GM18873 (cell line): ENCODE measurements at regions not wholly inside any gene's neighbourhood (a gene's known extent, or its start where the extent isn't known, plus 50 kb on each side); places are given as distances from the start of the nearest gene placed in this dataset.

Experiments used
- ATAC-seq: cut with Tn5 transposase; IDR thresholded peaks from one replicate; pipeline ENCODE4 v1.9.1; 2021; ENCODE audit warnings: mild to moderate bottlenecking, moderate library complexity, moderate number of reproducible peaks; ENCODE audit not compliant: unreplicated experiment, low FRiP score

DNA sequence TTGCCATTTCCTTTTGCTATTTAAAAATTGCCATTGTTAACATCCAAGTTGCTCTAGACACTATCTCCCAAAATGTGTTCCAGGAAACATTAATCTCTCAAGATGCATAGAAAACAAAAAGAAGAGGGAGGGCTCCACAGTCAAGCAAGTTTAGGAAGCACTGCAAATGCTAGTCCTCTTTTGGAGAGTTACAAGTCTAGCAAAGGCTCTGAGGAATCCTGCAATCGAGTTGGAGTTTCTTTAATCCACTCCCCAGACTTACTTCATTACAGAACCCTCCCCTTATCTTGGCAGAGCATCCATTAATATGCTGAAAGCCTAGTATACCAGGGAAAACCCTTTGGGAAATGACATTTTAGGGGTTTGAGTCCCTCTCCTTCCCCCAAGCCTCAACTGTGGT lies 147.9 kb downstream of the SYF2 start:
- no peak for ATAC-seq

DNA sequence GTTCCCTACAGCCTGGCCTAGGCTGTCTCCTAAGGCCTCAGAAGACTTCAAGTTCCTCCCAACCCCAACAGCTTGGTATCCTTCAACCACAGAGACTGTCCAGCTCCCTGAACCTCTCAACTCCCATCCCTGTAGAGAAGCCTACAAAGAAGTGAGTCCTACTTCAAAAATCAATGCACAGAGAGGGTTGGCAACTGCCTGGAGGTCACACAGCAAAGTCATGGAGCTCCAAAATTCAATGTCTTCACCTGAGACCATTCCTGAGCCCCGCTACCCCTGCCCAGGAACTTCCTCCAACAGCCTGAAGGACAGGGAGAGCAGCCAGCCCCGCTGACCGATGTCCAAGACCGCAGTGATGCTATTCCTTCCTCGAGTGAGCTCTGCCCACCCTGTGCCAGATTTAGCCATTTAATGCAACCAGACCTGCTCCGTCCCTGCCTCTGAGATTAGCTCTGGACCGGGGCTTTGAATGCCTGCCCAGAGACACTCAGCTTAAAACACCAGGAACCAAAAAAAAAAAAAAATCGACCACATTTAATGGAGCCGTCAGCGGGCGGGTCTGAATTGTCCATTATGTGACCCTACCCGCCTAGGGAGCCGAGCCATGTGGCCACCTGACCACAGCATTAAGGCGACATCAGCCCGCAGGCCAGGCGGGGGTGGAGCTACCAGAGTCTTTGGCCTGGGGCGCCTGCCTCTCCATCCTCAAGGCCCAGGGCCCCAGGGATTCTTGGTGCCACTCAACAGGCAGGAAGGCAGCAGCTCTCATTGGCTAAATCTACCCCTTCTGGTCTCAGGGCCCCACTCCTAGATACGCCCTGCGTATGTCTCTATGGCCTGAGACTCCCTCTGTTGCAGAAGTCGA lies 148.6 kb downstream of the SYF2 start:
- ATAC-seq, result no peak

DNA sequence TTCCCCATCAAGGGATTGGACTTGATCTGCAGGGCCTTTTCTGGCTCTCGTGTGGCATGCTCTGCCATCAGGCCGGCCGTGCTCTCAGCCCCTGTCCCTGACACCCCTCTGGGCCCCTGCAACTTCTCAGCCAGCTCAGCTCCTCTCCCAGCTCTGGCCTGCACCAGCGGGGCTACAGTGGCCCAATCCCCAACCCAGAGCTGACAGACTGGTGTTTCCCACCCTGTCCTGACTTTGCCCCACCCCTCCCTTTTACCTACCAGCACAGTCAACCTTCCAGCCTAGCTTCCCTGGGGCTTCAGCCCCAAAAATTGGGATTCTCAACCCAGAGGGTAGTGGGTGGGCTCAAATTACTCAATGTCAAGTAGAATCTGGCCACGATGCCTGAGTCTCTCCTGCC lies 149.3 kb downstream of the SYF2 start:
- ATAC-seq, result no peak

DNA sequence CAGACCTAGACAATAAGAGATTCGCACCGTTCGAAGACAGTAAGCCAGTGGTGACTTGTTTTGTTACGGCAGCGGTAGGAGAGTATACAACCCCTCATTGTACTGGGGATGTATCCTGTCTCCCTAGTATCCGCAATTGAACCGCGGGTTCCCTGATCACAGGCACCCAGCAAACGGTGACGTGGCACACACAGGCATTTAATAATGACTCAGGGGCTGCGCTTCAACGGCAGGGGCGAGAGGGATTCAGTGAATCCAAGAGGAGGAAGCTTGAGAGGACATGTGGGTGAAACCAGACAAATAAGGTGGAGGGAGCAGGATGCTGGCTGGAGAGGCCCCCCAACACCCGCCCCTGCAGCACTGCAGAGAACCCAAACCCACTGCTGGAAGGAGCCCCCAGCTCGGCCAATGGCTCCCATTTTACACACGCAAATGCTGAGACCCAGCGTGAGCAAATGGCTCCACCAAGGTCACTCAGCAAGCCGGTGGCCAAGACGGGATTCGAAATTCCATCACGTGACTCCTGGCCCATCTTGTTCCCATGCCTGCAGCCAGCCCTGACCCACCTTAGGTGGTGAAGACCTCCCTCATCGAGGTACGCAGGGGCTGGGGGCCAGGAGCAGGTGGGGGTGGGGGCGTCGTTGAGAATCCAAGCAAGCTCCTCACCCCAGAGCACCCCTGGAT lies 149.9 kb downstream of the SYF2 start:
- no peak for ATAC-seq

DNA sequence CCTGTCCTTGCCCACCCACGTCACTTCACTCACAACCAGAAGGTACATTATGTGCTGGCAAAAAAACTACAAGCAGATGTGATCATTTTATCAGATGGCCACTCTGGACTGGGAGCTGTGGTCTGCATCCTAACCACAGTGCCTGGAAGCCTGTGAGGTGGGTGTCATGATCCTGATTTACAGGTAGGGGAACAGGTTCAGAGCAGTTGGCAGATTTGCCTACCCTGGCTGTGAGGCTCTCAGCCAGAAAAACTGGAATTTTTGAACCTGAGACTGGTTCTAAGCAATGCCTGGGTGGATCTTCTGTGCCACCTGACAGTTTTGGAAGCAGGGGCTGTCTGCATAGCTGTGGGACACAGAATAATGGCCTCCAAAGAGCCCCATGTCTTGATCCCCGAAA lies 150.8 kb downstream of the SYF2 start:
- ATAC-seq, result no peak

DNA sequence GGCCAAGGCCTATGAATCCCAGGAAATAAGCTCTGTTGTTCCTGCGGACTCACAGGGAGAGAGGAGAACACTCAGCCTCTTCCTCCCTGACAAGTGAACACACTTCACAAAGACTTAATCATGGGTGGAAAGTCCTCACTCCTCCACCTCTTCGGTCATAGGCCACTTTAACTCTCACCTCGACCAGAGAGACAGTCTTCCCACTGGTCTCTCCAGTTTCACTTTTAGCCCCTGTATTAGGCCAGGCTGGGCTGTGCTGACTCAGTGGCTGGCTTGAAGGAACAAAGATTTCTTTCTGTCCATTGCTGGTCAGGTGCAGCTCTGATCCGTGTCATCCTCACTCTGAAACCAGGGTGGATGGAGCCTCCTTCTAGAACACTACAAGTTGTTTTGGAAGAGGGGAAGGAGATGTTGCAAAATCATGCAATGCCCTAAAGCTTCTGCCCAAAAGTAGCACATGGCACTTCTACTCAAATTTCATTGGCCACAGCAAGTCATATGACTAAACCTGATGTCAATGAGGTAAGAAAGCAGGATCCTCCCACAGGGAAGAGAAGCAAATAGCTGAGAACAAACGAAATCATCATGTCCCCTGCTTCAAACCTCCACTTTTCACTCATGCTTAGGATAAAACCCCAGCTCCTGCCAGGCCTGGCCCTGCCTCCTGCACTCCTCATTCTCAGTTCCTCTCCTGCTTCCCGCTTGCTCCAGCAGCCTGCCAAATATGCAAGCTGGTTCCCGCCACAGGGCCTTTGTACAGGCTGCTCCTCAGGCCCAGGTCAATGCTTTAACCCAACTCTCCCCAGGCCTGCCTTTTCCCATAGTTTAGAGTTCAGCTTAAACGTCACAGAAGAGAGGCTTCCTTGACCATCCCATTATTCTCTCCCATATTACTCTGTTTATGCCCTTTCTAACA lies 150.5 kb upstream of the RUNX3 start:
- ATAC-seq, result no peak

DNA sequence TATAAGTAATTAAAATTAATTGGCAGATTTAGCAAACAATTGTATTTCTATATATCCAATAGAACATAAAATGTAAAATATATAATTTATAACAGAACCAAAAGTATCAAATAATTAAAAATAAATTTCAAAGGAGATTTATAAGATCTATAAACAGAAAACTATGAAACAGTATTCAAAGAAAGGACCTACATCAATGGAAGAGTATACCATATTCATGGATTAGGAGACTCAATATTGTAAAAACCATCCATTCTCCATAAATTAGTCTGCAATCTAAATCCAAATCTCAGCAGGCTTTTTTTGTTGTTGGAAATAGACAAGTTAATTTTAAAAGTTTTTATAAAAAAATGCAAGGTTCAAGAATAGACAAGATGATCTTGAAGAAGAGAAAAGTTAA lies 149.0 kb upstream of the RUNX3 start:
- ATAC-seq, result no peak

DNA sequence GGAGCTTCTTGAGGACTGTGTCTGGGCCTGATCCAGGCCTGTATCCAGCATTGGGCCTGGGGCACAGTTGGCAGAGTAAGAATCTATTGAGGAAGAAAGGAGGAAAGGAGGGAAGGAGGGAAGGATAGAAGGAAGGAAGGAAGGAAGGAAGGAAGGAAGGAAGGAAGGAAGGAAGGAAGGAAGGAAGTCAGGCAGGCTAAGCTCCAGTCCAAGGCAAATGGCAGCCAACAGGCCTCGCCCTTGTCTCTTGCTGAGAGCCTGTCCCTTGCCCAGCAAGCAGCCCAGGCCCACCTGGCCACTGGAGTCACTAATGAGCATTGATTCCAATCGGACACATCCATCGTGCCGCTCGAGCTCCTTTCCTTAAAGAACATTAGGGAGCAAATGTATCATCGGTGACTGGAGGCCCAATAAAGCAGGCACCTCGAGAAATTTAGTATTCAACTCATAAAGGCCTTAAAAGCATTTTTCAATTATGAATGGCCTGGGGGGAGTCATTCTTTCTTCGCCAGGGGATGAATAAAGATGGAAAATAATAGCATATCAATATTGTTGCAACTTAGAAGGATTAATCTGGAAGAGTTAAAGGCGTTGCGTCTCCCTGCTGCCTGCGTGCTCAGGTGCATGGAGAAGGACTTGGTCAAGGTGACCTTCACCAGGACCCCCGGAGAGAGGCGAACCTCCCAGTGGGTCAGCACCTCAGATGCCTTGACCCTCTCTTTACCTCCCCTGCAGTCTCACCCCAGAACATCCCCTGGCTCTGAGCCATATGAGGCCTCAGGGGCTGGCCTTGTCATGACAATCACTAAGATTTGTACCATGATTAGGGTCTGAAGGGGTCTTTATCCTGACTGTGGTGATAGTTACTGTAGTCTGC lies 144.5 kb upstream of the RUNX3 start:
- no peak for ATAC-seq

DNA sequence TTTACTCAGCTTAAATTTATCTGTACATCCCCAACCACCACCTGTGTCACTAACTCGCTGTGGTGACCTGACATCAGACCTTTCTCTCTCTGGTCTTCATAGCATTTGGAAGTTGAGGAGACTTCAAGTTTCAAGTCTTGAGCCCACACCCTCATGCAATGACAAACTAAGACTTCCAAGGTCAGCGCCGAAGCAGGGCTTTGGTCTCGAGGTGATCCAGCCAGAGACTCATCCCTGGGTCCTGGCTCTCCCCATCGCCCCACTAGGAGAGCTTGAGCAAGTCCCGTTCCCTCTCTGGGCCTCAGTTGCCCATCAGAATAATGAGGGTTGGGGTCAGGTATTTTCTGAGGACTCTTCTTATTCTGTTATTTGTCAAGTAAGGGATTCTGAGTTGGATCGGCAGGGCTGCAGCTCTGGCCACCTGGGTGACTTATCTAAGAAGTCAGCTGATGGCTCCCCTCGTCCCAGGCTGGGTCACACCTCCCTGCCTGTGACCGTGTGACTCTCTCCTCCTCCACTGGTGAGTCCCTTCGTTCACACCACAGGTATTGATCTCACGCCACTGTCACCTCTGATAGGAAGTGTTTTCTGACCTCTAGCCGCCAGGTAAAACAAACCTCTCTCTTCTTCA lies 143.7 kb upstream of the RUNX3 start:
- no peak for ATAC-seq

DNA sequence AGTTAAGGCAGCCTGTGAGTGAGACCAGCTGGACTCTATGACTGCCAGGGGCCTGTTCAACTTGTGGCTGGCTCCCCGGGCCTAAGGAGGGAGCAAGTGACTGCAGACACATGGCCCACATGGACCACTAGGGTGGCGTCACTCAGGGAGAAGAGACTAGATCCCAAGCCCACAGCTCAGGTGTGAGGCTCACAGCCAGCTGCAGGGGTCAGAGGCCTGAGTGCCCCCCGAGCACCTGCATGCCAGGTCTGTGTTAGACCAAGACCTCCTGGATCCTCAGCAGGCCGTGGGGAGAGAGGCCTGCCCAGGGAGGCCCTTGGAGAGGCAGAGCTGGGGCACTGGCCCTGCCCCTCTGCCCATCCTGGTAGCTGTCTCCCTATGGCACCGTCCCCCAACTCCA lies 142.4 kb upstream of the RUNX3 start:
- no peak for ATAC-seq

DNA sequence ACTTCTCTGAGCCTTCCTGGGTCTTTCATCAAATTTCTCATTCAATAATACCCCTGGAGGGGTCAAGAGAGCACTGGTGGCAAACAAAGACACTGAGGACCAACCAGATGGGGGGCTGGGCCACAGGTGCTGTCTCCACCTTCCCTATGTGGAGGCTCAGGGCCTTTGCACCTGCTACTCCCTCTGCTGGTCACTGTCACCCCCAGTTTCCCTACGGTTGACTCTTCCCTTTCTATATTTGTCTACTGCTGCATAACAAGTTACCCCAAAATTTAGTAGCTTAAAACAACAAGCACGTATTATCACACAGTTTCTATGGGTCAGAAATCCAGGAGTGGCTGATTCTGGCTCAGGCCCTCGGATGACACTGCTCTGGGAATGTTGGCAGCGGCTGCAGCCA lies 138.8 kb upstream of the RUNX3 start:
- ATAC-seq, result no peak

DNA sequence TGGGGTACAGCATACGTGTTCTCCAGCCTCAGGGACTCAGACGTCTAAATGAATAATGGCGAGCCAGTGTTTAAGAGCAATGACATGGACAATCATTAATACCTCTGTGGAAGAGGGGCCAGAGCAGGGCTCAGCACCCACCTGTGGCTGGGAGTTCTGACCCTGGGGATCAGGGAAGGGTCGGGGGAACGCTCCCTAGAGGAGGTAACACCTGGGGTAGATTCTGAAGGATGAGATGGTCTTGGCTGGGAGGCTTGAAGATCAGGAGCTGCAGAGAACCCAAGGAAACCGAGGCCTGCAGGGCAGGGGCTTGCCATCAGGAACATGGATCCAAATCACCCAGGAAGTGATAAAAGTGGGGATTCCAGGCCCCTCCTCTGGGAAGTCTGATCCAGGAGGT lies 138.2 kb upstream of the RUNX3 start:
- no peak for ATAC-seq

DNA sequence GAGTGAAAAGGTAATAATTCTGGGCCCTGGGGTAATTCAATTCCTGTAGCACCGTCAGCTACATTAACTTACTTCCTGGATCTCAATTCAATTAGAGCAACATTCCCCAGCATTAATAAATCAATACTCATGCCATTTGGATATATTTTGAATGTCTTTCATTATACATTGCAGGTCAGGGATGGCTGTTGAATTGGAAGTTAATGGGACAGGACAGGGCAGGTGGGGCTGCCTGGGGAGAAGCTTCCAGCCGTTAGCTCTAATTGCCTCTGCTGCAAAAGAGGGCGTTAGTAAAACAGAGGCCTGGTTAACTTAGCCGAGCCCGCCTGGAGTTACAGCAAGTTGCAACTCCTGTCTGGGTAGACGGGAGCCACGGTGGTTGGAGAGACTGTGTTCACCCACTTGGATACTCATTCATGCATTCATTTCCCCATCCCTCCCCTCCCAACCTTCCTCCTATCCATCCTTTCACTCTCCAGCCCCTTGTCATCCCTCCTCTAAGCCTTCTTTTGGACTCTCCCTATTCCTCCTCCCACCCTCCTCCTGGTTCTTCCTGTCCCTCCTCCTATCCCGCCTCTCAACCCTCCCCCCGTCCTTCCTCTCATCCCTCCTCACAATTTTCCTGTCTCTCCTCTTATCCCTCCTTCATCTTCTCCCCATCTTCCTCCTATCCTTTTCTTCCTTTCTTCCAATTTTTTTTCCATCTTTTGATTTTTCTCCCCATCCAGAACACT lies 137.6 kb upstream of the RUNX3 start:
- ATAC-seq, result no peak

DNA sequence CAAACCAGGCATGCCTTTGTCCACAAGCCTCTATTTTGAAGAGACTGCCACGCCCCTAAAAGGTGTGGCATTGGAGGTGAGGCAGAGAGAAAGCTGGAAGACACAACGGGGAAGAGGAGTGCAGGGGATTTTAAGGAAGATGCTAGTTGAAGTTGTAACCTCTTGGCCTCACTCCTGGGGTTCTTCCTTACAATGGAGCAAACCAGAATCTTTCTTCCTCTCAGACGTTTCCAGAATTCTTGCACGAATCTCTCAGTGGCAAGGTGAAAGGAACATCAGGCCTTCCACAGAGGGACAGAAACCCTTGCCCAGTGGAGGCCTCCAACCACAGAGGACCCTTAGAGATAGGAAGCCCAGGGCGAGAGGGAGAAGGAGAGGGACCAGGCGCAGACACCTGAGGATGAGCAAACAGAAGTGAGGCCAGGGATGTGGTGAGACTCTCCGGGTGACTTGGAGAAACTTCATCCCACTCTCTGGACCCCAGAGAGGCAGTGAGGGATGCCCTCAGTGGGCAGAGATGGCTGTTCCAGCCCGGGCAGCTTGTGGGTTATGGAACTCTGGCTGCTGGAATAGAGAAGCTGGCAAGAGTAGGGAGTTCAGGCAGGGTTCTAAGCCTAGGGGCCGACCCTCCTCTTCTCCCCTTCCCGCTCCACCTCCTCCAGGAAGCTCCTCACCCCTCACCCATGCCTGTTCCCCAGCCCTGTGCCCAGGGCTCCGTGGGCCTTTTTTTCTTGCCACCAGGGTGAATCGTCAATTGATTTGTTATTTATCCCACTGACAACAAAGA lies 136.8 kb upstream of the RUNX3 start:
- ATAC-seq, result no peak

DNA sequence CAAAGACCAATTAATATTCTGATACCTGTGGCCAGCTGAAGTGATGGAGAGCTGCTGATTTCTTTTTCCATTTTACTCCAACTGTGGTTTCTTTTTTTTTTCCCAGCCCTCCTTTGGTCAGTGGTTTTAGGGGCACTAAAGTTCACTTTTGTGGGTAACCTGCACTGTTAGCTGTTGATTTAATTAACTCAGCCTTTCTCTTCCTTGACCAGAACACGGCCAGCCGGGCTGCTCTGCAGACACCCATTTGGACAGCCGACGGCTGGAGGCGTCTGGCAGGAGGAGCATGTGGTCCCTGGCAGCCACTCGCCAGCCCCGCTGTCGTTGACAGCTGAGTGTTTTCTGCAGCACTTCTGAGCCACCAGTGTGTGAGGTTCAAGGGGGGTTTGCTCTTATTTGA lies 136.2 kb upstream of the RUNX3 start:
- no peak for ATAC-seq

DNA sequence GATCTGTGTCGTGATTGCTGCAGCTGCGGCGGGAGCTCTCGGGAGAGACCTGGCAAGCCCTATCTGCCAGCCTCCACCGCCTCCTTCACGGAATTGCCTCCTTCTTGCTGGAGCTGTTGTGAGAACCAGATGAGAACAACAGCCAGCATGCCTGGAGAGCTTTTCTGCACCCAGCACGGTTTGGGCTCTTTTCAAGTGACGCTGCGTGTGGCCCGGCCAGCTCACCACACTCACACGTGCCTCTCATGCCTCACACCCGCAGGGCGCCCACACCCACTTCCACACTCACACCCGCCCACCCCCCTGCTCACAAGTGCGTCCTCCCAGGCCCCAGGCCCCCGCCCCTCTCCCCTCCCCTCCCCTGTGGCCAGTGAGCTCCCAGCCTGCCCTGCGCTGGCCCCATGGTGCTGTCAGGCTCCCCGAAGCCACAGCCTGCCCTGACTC lies 135.7 kb upstream of the RUNX3 start:
- ATAC-seq, result no peak

DNA sequence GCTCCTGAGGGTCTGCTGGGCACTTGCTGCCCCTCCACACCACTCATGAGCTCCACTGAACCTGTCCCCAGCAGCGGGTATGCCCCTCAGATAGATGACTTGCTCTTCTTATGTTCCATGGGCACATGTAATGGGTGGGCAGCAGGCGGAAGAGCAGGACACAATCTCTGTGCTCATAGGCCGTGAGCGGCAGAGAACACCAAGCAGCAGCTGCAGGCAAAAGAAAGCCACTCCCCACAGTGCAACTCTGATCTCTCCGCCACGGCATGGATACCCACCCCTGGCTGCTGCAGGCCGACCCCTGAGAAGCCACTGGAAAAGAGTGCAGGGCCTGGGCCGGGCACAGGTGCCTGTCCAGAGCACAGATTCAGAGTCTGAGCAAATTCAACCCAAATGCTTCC lies 135.2 kb upstream of the RUNX3 start:
- ATAC-seq, result no peak
